Gastroesophageal sphincter (tissue), 4 donors: ENCODE measurements at regions not wholly inside any gene's neighbourhood (a gene's known extent, or its start where the extent isn't known, plus 50 kb on each side); places are given as distances from the start of the nearest gene placed in this dataset.

Experiments used
- ATAC-seq: fragments of 150-250 bp; one replicate; pipeline ENCODE4 v1.9.1; 2016; ENCODE audit warnings: mild to moderate bottlenecking, moderate library complexity
- H3K27ac ChIP-seq, 4 donors: fragments of 200-600 bp; sonication (generic) in 3 of 4; 1 replicate in 3 of 4; 2 replicates in 1 of 4; pipeline ENCODE4 v1.5.1; 2016 to 2019
- H3K27me3 ChIP-seq: fragments of 200-600 bp; sonication (generic); one replicate; pipeline ENCODE4 v1.5.1; 2019
- H3K36me3 ChIP-seq, 2 donors: fragments of 200-600 bp; sonication (generic); one replicate each; pipeline ENCODE4 v1.5.1; 2019; ENCODE audit warnings: control low read depth in 1 of 2
- H3K4me1 ChIP-seq, 3 donors: fragments of 200-600 bp; sonication (generic); 1 replicate in 2 of 3; 2 replicates in 1 of 3; pipeline ENCODE4 v1.5.1; 2016 to 2019; ENCODE audit warnings: control low read depth in 2 of 3
- H3K4me3 ChIP-seq, 2 donors: fragments of 200-600 bp; sonication (generic); one replicate each; pipeline ENCODE4 v1.5.1; 2019; ENCODE audit warnings: mild to moderate bottlenecking in 1 of 2, moderate library complexity in 1 of 2
- H3K9me3 ChIP-seq, 3 donors: fragments of 200-600 bp; sonication (generic); one replicate each; pipeline ENCODE4 v1.5.1; 2017 to 2019; ENCODE audit warnings: control low read depth in 2 of 3
- EP300 ChIP-seq: sonication (generic); formaldehyde crosslinking; IDR thresholded peaks from one replicate; pipeline ENCODE4 v1.6.1; 2017; ENCODE audit warnings: antibody characterized with exemption, mild to moderate bottlenecking
- POLR2A ChIP-seq, 2 donors: fragments of 450-650 bp; IDR thresholded peaks; one replicate each; pipeline ENCODE4 v1.6.1; 2017; ENCODE audit warnings: antibody characterized with exemption in 2 of 2, mild to moderate bottlenecking in 2 of 2, moderate library complexity in 1 of 2
- POLR2AphosphoS5 ChIP-seq: sonication (generic); formaldehyde crosslinking; IDR thresholded peaks from one replicate; pipeline ENCODE4 v1.6.1; 2017; ENCODE audit warnings: antibody characterized with exemption
- WGBS, 2 donors: methylation state at CpG; one replicate each; pipeline ENCODE4 v1.1.5; 2018; ENCODE audit warnings: low coverage in 1 of 2; 5-methylcytosine and 5-hydroxymethylcytosine counted together
- TF ChIP-seq, protein P1 (sequence below), 4 experiments: fragments of 200-600 bp in 2 of 4; fragments of 450-650 bp in 2 of 4; sonication (generic) in 1 of 4; IDR thresholded peaks; one replicate each; pipeline ENCODE4 v1.5.1; 2017 to 2019; ENCODE audit warnings: antibody characterized with exemption in 4 of 4, mild to moderate bottlenecking in 2 of 4, moderate library complexity in 2 of 4

DNA sequence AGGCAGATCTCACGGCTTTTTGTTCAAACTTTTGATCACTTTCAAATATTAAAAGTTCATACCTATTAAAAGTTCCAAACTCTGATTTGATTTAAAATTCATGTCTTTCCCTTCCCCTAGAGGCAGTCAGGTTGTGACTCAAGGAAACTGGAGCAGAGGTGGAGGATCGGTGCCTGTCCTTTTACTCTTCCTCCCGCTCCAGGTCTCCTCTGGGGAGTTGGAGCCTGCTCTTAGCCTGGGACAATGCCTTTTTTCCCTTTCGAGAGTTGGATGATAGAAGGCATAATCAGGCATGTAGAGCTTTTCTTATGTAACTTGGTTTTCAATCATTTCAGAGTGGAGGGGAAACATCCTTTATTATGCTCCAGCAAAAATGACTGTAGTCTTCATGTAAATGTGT is 1706.1 kb upstream of the CELF4 start:
- H3K4me1 ChIP-seq = no peaks in the 10 kb centered on the region
- no peaks in the 10 kb centered on the region for H3K27me3 ChIP-seq
- TF ChIP-seq EP300 (no peak), POLR2A (IDR thresholded peaks at IDR 0.05) (no peak), POLR2AphosphoS5 (no peak)
- TF ChIP-seq, protein P1, sequence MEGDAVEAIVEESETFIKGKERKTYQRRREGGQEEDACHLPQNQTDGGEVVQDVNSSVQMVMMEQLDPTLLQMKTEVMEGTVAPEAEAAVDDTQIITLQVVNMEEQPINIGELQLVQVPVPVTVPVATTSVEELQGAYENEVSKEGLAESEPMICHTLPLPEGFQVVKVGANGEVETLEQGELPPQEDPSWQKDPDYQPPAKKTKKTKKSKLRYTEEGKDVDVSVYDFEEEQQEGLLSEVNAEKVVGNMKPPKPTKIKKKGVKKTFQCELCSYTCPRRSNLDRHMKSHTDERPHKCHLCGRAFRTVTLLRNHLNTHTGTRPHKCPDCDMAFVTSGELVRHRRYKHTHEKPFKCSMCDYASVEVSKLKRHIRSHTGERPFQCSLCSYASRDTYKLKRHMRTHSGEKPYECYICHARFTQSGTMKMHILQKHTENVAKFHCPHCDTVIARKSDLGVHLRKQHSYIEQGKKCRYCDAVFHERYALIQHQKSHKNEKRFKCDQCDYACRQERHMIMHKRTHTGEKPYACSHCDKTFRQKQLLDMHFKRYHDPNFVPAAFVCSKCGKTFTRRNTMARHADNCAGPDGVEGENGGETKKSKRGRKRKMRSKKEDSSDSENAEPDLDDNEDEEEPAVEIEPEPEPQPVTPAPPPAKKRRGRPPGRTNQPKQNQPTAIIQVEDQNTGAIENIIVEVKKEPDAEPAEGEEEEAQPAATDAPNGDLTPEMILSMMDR (IDR thresholded peaks at IDR 0.05) = no peak
- H3K9me3 ChIP-seq = no peaks in the 10 kb centered on the region
- no peak overlapping the region for H3K4me3 ChIP-seq
- ATAC-seq = no peak
- H3K36me3 ChIP-seq = no peaks in the 10 kb centered on the region
- H3K27ac ChIP-seq = no peak overlapping the region
- 75 to 88% methylated on average over 4 of the region's 4 CpGs for WGBS, 2 donors

DNA sequence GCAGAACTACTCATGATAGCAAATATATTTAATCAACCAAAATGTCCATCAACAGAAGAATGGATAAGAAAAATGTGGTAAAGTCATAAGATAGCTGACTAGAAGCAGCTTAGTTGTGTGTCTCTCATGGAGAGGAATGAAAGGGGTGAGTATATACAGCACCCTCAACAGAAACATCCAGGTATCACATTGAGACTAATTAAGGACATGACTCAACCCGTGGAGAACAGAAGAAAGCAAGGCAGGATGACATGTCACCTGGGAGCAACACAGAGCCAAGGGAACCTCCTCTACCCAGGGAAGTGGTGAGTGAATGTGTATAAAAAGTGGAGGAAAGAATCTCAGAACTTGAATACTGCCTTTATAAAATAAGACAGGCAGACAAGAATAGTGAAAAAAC is 1695.0 kb upstream of the CELF4 start:
- H3K27me3 ChIP-seq = no peaks in the 10 kb centered on the region
- no peak for ATAC-seq
- H3K4me1 ChIP-seq = no peaks in the 10 kb centered on the region
- no peaks in the 10 kb centered on the region for H3K9me3 ChIP-seq
- no peak overlapping the region for H3K4me3 ChIP-seq
- H3K36me3 ChIP-seq = no peaks in the 10 kb centered on the region
- TF ChIP-seq POLR2A (IDR thresholded peaks at IDR 0.05) (no peak), EP300 (no peak), POLR2AphosphoS5 (no peak)
- TF ChIP-seq, protein P1 (IDR thresholded peaks at IDR 0.05) = no peak
- WGBS, 2 donors = 69 to 100% methylated on average over 1 of the region's 1 CpG
- no peak overlapping the region for H3K27ac ChIP-seq

DNA sequence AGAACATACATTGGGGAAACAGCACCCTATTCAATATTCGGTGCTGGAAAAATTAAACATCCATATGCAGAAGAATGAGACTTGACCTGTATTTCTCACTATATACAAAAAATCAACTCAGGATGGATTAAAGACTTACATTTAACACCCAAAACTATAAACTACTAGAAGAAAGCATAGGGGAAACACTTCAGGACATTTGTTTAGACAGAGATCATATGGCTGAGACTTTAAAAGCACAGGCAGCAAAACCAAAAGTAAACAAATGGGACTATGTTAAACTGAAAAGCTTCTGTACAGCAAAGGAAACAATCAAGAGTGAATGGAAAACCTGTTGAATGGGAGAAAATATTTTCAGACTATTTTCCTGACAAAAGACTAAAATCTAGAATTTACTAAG is 1694.1 kb upstream of the CELF4 start:
- no peaks in the 10 kb centered on the region for H3K27me3 ChIP-seq
- H3K27ac ChIP-seq = no peak overlapping the region
- WGBS, 2 donors = 38 to 46% methylated on average over 1 of the region's 1 CpG
- TF ChIP-seq POLR2AphosphoS5 (no peak), EP300 (no peak), POLR2A (IDR thresholded peaks at IDR 0.05) (no peak)
- TF ChIP-seq, protein P1 (IDR thresholded peaks at IDR 0.05) = no peak
- H3K9me3 ChIP-seq = no peaks in the 10 kb centered on the region
- no peaks in the 10 kb centered on the region for H3K36me3 ChIP-seq
- no peaks in the 10 kb centered on the region for H3K4me1 ChIP-seq
- no peak overlapping the region for H3K4me3 ChIP-seq
- ATAC-seq = no peak

DNA sequence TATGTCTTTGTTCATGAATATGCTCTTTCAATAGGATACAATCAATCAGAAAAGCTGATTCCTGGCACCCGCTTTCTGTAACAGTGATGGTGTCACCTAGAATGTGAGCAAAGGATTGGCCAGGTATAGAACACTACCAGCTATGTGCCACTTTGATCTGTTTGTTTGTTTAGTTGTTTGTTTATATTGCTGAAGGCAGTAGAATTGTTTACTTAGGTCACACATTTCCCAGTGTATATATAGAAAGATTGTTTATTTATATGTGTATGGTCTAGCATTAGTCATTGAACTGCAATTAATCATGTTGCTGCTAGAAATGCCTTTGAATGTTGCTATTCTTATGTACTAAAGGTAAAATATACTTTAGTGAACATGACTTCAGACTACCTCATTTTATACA is 1678.6 kb upstream of the CELF4 start:
- no peak for ATAC-seq
- no peak overlapping the region for H3K4me3 ChIP-seq
- no peaks in the 10 kb centered on the region for H3K9me3 ChIP-seq
- no peaks in the 10 kb centered on the region for H3K36me3 ChIP-seq
- H3K27me3 ChIP-seq = no peaks in the 10 kb centered on the region
- no peak overlapping the region for H3K27ac ChIP-seq
- H3K4me1 ChIP-seq = no peaks in the 10 kb centered on the region
- 89 to 100% methylated on average over 1 of the region's 1 CpG for WGBS, 2 donors
- TF ChIP-seq POLR2AphosphoS5 = no peak
- TF ChIP-seq, protein P1 (IDR thresholded peaks at IDR 0.05) = no peak

DNA sequence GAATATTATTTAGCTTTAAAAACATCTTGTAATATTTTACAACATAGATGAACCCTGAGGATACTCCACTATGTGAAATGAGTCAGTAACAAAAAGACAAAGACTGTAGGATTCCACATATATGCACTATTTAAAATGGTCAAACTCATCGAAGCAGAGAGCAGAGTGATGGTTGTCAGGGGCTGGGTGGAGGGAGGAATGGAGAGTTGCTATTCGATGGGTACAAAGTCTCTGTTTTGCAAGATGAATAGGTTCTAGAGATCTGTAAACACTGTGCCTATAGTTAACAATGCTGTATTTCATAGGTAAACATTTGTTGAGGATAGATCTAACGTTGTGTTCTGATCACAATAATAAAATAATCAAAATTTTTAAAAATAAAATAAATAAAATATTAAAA is 1675.9 kb upstream of the CELF4 start:
- Histone ChIP-seq H3K36me3 (no peaks in the 10 kb centered on the region), H3K27me3 (no peaks in the 10 kb centered on the region), H3K27ac (no peak overlapping the region), H3K4me1 (no peaks in the 10 kb centered on the region), H3K4me3 (no peak overlapping the region), H3K9me3 (no peaks in the 10 kb centered on the region)
- TF ChIP-seq, protein P1 (IDR thresholded peaks at IDR 0.05) = no peak
- TF ChIP-seq POLR2A (IDR thresholded peaks at IDR 0.05) (no peak), POLR2AphosphoS5 (no peak), EP300 (no peak)
- 73 to 87% methylated on average over 2 to 3 of the region's 3 CpGs for WGBS, 2 donors
- ATAC-seq = no peak
